ENCODE measurements at regions not wholly inside any gene's neighbourhood (a gene's known extent, or its start where the extent isn't known, plus 50 kb on each side); places are given as distances from the start of the nearest gene placed in this dataset.

DNA sequence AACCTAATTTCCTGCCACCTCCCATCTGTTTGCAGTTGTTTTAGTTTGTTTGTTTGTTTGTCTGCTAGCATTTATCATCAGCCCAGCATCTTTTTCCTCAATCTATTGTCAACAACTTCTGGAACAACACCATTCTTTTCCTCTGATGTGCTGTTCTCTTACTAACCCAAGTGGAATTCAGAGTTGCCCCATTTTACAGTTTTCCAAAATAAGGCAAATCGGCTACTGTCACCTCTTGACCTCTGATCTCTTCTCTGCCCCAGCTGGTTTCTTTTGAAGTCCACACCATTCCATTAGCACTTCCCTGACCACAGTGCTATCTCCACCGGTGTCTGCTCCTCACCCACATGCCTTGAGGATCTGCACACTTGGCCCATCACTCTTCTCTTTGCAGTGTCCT lies 102.4 kb downstream of the EFNB2 start:
- no peak for DNase-seq

DNA sequence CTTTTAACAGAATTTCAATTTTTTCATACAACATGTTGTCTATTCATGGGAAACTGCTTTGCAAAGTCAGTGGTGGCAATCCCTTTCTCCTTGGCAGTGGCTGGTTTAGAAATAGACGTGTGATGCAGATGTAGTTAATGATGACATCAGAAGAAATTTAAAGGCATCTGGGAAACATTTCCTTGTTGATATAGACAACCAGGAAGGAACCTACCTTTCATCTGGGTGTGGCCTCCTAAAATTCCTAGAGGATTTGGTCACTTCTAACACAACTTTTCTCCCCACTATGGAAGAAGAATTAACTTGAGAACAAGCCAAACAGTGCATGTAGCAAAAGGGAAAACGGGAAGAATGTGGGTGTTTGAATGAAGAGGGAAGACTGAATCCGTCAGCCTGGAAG lies 102.8 kb downstream of the EFNB2 start:
- no peak for DNase-seq

GRCh38 chr13:106426909-106427308 lies 108.6 kb downstream of the EFNB2 start:
- peak in 1 of 3 experiments; percentile 71 for DNase-seq

DNA sequence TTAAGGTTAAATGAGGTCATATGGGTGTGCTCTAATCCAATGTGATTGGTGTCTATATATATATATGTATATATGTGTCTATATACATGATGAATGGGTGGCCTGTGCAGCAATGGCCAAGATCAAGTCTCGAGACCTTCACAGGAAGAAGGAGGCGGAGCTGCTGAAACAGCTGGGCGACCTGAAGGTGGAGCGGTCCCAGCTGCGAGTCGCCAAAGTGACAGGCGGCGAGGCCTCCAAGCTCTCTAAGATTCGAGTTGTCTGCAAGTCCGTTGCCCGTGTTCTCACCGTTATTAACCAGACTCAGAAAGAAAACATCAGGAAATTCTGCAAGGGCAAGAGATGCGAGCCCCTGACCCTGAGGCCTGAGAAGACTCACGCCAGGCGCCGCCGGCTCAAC lies 109.8 kb downstream of the EFNB2 start:
- DNase-seq: no peak

GRCh38 chr13:106424805-106425204 lies 110.7 kb downstream of the EFNB2 start:
- no peak for DNase-seq

DNA sequence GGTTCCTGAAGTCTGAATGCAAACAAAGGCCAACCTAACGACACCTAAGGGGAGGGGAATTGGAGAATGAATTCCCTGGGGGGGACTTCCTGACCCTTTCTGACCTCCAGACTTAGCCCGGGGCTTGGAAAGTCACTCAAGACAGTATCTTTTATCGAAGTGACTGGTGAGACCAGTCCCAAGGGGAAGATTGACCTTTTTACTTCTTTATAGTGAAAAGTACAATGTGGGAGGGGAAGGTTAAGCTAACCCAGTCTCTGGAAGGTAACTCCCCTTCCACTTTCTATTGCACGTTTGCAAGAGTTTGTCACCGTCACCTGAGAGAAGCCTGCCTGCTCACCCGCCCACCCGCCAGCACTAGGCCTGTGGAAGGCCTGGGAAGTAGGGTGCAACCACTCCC lies 111.9 kb downstream of the EFNB2 start:
- DNase-seq: no peak

- no peak for DNase-seq
Observed at GRCh38 chr13:106418556-106418955, 116.9 kb downstream of the EFNB2 start.

DNA sequence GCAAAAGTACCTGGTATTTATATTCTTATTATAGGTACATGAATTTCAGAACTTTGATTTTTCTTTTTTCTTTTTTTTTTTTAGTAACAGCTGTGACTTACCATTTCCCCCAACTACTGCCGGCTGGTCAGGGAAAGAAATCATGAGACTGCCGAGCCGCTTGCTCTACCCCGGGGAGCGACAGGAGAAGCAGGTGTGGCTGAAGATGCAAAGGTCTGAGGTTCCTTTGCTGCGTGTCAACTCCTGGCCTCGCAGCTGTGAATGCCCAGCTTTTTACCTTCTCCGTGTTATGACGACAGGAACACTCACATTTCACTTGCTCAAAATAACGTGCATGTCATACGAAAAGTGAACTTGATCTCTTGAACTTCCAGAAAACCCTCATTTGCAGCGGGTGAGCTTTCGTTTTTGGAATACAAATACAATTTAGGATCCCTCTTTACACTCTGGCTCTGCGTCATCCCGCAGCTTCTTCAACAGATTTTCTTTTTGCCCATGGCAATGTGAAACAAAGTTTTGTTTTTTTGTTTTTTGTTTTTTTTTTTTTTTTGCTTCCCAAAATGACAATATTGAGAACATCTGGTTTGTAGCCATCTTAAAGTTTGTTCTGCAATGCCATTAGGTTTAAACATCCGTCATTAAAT lies 117.9 kb downstream of the EFNB2 start:
- DNase-seq: no peak

- DNase-seq: no peak
Observed at GRCh38 chr13:106416645-106417044, 118.8 kb downstream of the EFNB2 start.

DNA sequence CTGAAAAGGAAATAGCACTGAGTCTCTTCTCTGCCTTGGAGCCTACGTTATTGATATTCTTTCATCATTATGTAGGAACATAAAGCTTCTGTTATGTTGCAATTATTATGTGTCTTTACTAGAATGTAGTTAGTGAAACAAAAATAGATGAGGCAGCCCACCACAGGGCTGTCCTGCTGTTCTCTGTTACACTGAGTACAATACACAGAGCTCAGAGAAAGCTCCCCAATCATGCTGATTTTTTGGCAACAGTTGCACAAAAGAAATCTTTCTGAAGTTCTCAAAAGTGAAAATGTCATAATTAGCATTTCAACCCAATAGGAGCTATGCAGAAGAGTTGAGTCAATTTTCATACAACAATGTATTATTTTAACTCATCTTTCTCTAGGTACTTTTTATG lies 119.5 kb downstream of the EFNB2 start:
- DNase-seq: no peak

DNA sequence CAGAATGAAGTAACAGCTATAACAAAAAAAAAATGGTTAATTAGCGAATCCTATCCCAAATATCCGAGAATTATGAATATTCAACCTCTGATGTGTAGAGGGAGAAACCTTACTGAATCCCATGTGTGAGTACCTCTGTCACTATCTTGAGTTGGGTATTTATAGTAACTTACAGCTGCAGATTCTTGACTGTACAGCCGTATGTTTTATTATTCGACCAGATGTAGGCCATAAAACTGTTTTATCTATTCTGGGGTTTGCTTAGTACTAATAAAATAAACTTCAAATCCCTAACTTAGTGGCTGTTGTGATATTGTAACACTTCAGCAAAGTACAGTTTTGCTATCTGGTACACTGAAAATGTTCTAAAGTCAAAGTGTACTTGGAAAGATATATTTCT lies 120.0 kb downstream of the EFNB2 start:
- DNase-seq: no peak

DNA sequence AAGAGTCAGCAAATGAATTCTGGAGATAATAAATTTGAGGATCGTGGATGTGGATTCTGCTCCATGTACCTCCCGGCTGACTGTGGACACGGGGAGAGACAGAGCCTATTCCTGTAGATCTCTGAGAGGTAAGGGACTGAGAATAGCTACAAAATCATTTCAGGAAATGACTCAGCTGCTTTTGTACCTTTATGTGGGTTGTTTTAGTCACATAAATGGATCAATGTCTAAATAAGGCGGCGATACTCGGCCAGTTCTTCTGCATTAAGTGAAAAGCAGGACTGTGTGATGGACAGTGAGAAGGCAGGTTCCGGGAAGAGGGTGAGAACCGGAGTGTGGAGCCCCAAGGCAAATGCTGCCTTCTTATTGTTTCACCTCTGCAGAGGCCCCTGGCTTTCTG lies 128.1 kb downstream of the EFNB2 start:
- no peak for DNase-seq

DNA sequence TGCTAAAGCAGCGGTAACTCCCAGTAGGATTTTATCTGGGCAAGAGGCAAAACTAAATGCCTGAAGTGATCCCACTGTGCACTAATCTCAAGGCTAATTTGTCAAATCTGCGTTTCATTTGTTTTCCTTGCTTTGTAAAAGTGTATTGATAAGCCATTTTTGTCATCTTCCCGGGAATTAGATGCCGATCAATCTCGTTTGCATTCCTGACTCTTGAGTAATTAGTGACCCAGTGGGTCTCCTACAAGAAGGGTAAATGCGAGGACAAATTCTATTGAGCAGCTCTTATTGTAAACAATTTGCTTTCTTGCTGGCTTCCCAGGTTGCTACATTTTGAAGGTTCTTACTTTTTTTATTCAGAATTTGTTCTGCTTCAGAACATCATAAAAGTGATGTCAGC lies 129.7 kb downstream of the EFNB2 start:
- no peak for DNase-seq

- no peak for DNase-seq
Observed at GRCh38 chr13:106403280-106403679, 132.2 kb downstream of the EFNB2 start.

GRCh38 chr13:106402866-106403265 lies 132.6 kb downstream of the EFNB2 start:
- DNase-seq: no peak

DNA sequence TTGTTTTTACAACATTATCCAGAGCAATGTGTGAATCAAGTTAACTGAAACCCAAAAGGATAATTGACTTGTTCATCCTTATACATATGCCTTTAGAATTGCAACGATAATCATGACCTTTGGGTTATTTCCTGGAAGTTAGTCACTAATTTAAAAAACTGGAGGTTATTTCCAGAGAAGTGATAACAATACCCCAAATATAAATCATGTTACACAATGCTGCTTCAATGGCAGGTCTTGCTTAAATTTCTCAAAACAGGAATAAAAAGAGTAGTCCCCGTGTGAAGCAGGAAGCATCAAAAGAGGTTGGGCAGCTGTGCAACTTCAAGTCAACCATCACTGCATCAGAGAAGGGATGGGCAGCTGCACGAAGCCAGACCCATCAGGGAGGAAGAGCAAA lies 134.4 kb downstream of the EFNB2 start:
- no peak for DNase-seq

GRCh38 chr13:106400289-106400688 lies 135.2 kb downstream of the EFNB2 start:
- DNase-seq: no peak

GRCh38 chr13:106398289-106398688 lies 137.2 kb downstream of the EFNB2 start:
- no peak for DNase-seq

DNA sequence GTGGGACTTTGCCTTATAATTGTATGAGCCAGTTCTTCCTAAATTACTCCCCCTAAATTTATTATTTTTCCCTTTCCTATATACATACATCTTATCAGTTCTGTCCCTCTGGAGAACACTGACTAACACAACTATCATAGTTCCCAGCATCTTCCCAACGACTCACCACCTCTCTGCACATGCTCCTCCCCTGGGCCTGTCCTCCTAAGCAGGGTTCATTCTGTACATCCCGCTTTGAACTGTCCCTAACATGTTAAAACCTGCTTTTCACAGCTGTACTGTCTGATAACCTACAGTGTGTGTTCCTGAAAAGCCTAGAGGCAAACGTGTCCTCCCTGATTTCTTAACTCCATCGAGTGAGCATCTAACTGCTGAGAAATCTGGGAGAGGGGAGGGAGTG lies 141.7 kb downstream of the EFNB2 start:
- DNase-seq: no peak

DNA sequence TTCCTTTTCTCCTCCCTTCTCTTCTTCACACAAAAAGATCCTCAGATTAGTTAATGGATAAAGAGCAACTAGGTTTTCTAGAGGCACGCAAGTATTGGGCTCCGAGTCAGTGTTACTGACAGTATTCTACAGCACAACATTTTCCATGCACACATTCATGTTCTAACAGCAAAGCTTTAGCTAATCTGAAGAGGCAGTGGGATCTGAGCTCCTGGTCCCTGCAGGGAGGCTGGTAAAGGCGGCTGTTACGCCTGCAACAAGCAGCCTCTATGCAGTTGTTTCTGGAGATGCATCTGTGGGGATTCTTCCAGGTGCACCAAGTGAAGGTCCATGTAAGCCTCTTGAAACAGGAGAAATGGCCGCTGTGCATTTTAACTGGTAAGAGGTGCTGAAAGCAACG lies 143.8 kb downstream of the EFNB2 start:
- DNase-seq: no peak

DNA sequence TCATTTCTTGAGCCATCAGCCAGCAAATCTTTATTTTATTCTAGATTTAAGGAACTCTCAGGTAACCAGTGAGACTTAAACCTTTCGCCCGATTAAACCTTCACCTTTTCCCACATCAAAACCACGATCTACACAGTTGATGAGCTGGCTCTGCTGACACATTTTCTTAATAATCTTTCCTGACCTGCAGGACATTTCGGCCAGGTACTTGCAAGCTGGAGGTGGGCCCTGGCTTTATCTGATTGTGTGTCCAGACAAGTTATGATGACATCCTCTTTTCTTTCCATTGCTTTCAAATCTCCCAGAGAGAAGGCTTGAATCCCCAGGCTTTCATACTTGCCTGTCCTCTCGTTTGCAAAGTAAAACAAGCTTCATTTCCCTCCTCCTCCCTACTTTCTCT lies 144.2 kb downstream of the EFNB2 start:
- no peak for DNase-seq

- DNase-seq: no peak
Observed at GRCh38 chr13:106390367-106390766, 145.1 kb downstream of the EFNB2 start.

- DNase-seq: no peak
Observed at GRCh38 chr13:106385654-106386053, 149.8 kb downstream of the EFNB2 start.

- no peak for DNase-seq
Observed at GRCh38 chr13:106384516-106384915, 150.9 kb downstream of the EFNB2 start.

DNA sequence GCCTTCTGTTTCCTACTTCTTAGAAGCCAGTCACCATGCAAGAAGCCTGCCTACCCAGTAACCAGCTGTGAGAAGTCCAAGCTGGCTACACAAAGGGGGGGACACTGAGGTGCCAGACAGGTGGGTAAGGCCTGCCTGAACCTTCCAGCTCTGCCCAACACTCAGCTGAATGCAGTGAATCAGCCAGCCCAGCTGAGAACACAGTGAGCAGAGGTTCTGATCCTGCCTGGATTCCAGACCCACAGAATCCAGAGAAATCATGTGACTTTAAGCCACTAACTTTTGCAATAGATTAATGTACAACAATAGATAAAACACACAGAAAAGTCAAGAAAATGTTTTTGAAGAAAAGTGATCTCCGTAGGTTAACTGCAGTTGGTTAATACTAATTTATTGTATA lies 151.7 kb downstream of the EFNB2 start:
- DNase-seq: no peak

- DNase-seq: peak in 1 of 3 experiments; percentile 50
Observed at GRCh38 chr13:106382534-106382933, 152.9 kb downstream of the EFNB2 start.

All from NCI-H1417 (cell line).